ENCODE measurements at regions not wholly inside any gene's neighbourhood (a gene's known extent, or its start where the extent isn't known, plus 50 kb on each side); places are given as distances from the start of the nearest gene placed in this dataset.

DNA sequence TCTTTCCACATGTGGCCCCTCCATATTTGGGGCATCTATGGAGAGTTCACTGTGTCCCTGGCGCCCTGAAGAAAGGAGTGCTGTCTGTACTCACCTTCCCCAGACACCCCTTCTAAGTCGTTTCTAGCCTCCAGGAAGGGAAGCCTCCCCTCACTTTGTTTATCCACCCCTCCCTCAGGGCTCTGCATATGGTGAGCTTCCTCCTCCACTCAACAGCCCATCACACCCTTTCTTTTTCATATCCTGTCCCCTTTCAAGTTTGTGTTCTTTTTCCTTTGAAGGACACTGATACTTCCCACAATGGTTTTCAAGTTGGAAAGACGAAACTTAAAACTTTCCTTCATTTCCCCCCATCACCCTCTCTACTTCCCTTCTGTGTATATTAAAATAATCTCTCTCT, 291.4 kb upstream of the POU3F3 start:
- no peak for DNase-seq

DNA sequence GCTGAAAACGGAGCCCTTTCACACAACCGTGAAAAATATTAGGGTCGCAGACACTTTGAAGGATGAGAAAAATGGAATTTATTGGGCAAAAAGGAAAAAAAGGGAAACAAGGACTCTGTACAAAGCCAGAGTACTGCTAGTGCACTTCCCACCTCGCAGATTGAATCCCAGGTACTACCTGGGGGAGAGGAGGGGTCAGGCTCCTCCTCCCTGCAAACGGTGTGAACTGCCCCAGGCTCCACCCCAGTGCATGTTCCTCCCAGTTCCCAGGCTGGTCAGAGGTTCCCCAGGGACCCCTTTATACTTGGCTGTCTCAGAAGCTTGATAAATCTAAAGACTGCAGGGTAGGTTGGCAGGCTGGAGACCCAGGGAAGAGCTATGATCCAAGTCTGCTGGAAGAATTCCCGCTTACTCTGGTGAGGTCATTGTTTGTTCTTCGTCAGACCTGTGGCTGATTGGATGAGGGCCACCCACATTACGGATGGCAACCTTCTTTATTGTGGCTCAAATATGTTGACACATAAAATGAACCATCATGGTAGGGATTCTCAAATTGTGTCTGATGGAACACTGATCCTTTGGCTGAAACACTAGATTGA, 290.4 kb upstream of the POU3F3 start:
- DNase-seq = no peak

DNA sequence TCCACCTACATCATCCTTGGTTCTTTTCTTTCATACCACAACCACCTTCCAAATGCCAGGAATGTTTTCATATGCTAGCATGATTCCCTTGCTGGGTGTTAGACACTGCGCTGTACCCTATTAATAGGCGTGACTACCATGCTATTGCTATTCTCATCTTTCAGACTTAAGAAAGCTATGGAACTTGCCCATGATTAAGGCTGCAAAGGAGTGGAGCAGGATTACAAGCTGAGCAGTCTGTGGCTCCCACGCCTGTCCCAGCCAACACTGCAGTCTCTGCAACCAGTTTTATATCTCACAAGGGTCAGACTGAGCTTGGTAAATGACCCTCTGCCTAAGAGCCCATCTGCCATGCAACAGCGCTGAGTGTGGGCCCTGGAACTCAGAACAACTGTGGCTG, 285.7 kb upstream of the POU3F3 start:
- no peak for DNase-seq

DNA sequence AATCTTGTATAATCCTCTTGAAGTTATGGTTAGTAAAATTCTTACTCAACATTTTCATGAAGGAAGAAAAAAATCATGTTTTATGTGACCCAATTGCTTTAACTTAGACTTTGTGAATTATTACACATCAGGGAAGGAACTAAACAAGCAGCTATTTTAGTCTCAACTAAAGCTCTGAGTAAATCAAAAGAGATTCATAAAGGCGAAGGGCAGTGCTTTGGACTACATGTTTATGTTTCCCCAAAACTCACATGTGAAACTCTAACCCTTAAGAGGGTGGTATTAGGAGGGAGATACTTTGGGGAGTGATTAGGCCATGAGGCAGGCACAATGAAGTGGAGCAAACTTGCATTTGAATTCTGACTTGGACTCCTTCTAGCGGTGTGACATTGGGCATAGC, 283.7 kb upstream of the POU3F3 start:
- DNase-seq = no peak

DNA sequence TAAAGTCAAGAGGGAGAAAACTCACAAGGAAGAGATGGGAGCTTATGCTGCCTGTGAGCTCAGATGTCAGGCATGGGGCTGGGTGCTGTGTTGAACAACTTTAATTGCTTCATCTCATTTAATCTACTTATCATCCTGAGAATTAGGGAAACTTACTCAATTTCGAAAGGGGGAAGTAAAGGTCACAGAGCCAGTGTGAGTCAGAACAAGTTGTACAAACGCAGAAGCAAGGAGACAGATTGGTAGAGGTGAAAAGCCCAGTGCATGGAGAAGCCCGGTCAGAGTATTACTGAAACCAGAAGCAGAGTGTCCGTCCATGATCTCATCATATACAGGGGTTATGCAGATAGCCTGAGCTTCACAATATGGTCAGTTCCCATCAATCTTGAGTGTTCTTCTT, 281.1 kb upstream of the POU3F3 start:
- DNase-seq = no peak

DNA sequence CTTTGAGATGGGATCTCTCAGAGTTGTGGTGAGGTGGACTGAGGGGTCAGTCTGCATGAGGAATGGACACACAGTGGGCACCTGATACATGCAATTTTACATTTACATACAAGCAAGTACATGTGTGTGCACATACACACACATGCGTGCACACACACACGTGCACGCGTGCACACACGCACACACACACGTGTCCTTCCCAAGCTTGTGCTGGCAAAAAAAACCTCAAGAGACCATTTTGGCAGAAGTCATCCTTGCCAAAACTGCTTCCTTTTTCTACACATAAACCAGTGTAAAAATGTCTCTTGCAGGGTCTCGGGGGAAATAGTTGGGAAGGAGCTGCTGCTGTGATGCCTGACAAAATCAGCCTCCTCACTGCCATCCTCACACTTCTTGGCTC, 279.5 kb upstream of the POU3F3 start:
- DNase-seq = no peak

DNA sequence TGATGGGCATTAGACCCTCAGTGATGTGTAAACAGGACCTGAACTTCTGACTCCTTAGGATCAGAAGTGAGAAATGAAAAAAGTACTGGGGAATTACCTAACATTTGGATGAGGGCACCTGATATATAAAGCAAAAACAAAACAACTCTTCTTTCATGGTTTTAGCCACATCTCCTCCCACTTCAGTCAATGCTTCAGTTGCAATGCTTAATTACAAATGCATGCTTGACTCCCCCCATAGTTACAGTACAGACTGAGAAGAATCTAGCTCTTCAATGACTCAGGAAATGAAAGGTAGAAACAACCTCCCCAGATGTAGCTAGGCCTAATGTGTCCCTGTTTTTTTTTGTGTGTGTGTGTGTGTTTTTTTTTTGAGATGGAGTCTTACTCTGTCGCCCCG, 276.8 kb upstream of the POU3F3 start:
- DNase-seq = no peak

DNA sequence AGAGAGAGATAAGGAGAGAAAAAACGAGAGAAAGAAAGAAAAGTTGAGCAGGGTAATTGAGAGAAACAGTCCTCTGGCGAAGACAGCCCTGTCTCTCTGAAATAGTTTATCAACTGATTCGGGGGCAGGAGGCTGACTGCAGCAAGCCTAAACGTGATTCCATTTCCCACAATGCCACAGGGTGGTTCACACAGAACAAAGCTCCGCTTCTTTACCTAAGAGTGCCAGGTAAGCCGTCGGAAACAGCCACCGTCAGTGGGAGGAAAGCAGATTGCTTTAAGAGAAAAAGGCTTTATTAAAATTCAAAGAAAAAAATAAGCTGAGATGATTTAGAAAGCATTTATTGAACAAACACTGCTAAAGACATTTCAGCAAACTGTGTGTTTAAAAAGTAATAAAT, 271.4 kb upstream of the POU3F3 start:
- no peak for DNase-seq

DNA sequence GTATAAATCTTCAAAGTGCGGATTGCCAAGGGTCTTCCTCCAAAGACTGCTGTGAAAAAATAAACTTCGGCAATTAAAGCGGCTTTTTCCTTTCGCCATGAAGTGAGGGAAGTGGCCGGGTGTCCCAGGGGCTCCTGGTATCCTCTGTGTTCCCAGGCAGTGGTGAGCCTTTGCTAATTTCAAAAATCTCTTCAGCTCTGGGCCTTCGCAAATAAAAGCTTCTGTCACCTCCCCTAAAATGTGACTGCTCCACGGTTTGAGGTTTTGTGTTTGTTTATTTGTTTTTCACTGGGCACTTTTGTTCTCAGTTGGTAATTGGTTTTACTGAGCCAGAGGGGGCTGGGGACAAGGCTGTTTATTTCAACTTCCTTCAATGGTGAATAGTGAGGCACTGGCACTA, 270.1 kb upstream of the POU3F3 start:
- DNase-seq = no peak

DNA sequence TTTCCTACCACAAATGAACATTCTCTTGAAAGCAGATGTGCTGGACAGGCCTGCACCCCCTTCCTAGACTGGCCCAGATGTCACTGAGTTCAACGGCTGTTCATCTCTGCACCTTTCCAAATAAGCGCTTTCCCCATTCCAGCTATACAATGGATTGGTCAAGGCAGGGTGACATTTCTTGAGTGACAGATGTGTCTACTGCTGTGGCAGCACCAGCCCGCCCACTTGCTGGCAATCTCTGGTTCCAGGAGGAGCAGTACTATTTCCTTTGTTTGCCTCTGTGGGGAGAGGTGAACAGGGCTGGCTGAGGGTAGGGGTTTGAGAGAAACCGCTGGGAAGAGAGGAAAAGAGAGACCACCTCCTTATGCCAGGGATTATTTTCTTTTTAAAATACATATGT, 269.5 kb upstream of the POU3F3 start:
- DNase-seq = no peak

DNA sequence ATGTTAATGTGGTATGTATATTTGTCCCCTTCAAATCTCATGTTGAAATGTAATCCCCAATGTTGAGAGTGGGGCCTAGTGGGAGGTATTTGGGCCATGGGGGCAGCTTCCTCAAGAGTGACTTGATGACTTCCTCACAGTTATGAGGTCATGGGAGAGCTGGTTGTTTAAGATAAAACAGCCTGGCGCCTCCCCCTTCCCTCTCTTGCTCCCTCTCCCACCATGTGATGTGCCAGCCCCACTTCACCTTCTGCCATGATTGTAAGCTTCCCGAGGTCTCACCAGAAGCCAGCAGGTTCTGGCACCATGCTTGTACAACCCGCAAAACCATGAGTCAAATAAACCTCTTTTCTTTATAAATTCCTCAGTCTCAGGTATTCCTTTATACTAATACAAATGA, 258.3 kb upstream of the POU3F3 start:
- no peak for DNase-seq

DNA sequence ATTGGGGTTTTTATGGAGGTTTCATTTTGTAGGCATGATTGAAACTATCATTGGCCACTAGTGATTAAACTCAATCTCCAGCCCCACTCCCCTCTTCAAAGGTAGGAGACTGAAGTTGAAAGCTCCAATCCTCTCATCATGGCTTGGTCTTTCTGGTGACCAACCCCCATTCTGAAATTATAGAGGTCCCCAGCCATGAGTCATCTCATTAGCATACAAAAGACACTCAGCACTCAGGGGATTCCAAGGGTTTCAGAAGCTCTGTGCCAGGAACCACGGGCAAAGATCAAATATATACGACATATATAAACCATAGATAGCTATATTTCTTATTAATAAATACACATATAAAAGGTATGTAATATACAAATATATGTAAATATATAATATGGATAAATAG, 256.0 kb upstream of the POU3F3 start:
- DNase-seq = no peak

DNA sequence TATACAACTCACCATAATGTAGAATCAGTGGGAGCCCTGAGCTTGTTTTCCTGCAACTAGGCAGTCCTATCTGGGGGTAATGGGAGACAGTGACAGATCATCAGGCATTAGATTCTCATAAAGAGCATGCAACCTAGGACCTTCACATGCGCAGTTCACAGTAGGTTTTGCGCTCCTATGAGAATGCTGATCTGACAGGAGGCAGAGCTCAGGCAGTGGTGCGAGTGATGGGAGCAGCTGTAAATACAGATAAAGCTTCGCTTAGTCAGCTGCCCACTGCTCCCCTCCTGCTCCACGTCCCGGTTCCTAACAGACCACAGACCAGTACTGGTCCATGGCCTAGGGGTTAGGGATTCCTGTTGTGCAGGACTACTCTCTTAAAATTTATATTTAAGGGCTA, 255.3 kb upstream of the POU3F3 start:
- DNase-seq = no peak

DNA sequence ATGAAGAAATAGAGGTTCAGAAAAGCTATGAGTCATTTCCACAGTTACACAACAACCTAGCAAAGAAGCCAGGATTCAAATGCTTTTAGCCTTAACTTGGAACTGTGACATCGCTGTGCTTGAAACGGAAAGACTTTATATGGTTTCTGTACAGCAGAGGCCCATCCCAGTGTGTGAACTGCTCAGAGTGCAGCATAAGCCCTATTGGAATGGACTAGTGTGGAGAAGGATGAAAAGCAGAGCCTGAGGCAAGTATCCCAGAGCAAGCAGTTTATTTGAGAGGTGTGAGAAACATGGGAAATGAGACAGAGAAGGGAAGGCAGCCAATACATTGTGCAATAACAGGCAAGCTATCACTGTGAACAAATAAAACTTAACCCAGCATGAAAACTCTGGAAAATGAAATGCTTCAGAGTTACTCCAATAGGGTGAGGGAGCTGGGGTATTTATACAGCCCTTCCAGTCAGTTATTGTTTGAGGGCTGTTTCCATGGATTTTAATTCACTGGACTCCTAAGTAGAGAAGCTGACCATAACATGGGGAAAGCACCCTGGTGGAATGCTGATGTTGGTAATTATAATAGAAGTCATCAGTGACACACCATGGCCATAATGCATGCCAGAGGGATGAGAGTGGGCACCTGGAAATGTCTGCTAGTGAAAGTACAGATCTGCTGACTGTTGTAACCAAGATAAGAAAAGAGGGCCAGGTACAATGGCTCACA, 254.0 kb upstream of the POU3F3 start:
- DNase-seq = no peak

DNA sequence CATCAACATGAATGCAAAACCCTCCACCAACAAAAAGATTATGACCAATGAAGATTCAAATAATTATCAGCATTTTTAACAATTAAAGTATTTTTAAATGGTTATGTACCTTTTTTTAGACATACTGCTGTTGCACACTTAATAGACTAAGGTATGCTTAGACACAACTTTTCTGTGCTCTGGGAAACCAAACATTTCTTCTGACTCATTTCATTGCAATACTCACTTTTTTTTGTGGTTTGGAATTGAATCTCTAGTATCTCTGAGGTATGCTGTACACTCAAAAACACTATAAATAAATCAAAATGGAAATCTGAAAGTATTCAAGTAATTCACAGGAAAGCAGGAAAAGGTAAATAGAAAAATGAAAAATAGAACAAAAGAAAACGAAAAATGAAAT, 247.9 kb upstream of the POU3F3 start:
- DNase-seq = no peak

DNA sequence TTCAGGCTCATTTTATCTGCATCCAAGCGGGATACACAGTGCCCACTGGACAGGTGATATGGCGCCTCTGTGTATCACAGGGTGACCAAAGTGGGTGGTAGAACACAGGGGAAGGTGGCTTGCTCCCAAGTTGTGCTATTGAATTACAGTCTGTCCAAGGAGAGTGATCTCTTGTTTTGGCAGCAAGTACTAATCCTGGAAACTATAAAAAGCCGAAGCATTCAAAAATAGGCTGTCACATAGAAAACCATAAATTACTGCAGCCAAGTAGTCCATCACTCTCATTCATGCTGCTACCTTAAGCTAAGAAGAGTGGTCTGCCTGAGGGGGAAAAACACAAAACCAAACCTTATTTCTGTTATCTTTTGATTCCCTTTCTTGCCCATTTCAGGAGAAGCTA, 237.1 kb upstream of the POU3F3 start:
- no peak for DNase-seq

DNA sequence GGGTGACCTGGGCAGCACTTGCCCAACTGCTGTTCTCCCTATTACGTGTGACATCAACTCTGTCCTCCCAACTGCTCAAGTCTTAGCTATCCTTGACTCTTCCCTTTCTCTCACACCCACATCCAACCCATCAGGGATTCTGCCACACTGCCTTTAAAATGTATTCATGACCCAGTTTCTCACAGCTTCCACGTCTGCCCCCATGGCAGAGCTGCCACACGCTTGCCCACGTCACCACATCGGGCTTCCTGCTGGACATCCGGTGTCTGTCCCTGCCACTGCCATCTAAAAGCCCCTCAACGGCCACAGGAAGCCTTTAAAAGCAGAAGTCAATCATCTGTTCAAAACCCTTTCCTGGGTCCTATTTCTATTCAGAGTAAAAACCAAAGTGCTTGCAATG, 233.1 kb upstream of the POU3F3 start:
- DNase-seq = no peak

DNA sequence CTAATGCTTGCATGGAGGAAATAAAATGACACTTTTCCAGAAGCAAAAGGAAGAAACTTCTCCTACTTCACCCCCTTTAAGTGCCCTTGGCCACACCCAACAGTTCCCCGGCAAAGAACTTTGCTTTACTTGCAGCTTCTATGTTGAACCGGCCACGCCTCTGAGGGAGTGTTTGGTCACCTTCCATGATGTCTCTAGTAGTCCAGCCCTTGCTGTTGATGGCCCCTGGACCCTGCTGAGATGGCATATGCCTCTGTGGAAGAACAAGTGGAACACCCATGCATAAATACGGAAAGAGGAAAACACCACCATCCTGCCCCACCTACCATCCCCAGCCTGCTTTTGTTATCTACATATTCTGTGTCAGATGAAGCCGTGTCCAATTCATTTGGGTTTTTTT, 218.3 kb upstream of the POU3F3 start:
- no peak for DNase-seq

DNA sequence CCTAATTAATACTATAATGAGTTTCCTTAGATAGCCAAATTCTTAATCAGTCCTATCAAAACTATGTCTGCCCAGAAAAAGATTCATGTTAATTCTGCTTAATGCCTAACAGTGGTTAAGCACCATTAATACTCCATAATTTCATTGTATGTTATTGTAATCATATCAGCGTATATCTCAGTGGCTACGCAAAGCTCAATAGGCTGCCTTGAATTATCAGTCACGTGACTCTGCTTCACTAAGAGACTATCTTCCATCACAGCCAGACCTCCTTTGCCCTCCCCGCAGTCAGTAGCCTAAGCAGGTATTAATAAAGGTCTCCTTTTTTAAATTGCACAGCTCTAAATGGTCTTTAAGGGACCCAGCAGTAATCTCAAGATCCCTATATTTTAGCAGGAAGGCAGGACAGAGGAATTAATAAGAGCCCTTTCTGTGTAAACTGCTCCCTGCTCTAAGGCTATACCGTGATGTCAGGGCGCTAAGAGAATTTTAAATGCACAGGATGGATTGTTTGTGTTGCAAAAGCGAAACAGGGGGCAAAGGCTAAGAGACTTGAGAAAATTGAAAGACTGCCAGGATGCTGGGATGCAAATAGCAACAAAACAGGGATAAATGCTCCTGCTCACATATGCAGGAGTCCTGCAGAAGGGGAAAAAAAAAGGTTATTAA, 215.6 kb upstream of the POU3F3 start:
- no peak for DNase-seq

DNA sequence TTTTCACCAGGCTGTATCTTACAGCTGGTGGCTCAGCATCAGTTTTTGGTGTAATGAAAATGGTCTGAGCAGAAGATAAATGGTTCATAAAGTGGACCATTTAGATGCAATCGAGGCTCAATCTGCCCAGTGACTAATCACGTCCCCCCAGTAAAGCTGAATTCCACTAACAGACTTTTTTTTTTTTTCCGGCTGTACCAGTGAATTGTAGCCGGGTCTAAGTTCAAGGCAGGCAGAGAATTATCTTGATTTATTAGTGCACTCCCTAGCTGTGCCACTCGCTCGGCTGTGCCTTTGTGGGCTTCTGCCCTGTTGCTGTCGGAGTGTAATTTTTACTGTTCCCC, 215.1 kb upstream of the POU3F3 start:
- DNase-seq = no peak

DNA sequence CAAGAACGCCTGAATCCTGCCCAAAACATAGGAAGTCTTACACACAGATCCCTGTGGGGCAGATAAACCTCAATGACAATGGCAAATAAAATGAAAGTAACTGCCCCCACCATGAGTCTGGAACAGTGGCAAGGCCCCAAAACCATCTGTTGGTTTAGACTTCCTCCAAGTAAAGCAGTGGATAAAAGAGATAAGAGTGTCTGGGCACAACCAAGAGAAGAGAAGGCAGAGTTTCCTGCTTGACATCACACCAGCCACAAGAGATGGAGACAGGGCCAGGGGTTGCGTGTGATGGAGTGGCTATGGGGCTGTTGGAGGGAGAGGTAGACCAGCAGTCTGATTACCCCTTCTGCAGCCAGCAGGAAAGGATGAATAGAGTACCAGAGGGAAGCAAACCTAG, 212.1 kb upstream of the POU3F3 start:
- DNase-seq = no peak

DNA sequence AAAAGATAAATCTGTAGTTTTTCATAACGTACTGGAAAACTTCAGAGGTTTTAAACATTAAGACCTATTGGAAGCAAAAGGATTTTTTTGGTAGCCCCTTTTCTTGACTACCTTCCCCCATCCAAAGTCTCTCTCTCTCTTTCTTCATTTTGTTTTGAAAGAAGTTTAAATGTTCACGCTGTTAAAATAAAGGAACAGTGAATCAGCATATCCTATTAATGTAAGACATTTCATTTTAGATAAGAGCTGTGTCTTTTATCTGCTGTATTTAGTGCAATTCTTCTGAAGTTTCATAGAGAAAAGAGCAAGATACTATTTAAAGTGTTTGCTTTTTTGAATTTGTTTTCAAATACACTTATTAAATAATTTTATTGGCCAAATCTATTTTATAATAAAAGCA, 205.5 kb upstream of the POU3F3 start:
- no peak for DNase-seq

DNA sequence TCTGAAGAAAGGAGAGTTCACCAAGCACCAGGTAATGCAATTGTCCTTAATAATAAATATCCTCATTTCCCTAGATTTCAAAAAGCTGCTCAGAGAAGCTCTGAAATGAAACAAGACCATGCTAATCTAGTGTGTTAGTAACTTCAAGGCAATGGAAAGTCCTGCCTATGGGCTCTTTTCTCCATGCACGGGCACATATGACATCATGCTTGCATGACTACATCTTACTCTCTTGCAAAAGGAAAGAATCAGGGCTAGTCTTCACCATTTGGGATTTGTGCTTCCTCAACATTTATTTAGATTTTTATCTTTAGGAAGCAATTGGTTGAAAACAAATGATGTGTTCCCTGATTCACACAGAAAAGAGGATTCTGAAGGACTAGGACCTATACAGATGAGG, 204.0 kb upstream of the POU3F3 start:
- DNase-seq = no peak

DNA sequence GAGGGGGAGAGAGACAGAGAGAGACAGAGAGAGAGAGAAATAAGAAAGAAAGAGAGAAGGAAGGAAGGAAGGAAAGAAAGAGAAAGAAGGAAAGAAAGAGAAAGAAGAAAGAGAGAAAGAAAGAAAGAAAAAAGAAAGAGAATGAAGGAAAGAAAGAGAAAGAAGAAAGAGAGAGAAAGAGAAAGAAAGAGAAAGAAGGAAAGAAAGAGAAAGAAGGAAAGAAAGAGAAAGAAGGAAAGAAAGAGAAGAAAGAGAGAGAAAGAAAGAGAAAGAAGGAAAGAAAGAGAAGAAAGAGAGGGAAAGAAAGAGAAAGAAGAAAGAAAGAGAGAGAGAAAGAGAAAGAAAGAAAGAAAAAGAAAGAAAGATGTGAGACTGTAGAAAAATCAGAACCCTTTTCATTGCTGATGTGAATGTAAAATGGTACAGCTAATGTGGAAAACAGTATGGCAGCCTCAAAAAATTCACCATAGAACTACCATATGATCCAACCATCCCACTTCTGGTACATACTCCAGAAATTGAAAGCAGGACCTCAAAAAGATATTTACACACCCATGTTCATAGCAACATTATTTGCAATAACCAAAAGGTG, 203.4 kb upstream of the POU3F3 start:
- no peak for DNase-seq

DNA sequence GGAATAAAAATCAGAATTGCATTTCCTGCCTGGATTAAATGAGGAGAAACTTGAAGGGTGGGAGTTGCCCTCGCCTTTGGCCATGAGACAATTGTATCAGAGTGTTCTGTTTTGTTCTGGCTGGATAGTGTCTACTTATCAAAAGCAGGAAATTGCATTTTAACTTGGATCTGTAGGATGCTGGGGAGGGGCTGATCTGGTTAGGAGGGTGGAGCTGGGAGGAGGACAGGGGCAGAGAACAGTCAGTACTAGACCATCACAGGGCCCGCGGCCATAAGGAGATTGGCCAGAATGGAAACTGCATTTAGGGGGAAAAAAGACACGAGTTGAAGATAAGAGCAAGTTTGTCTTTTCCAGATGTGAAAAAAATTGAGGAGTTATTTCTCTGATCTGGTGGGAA, 199.1 kb upstream of the POU3F3 start:
- DNase-seq = no peak

Data from DMS79 treated with DMSO at 0.1 percent for 48 hours (cell line).